ENCODE measurements at regions not wholly inside any gene's neighbourhood (a gene's known extent, or its start where the extent isn't known, plus 50 kb on each side); places are given as distances from the start of the nearest gene placed in this dataset.

GRCh38 chr10:71081912-71082311 lies 130.5 kb upstream of the UNC5B start:
- Histone ChIP-seq H3K9me3 (ENCODE audit: control insufficient read depth, insufficient read depth, low read length) (no peaks in the 10 kb centered on the region), H3K4me1 (ENCODE audit: control insufficient read depth, insufficient read depth, low read length) (no peaks in the 10 kb centered on the region), H3K27ac (ENCODE audit: low read length) (no peak overlapping the region), H3K4me3 (ENCODE audit: low read length) (no peak overlapping the region), H3K36me3 (ENCODE audit: control insufficient read depth, insufficient read depth, low read length) (no peaks in the 10 kb centered on the region), H3K27me3 (ENCODE audit: control insufficient read depth, insufficient read depth, low read length) (no peaks in the 10 kb centered on the region)
- Mint-ChIP-seq H3K27ac (no peak overlapping the region), H3K27me3 (ENCODE audit: low read depth in 2 of 2) (no peaks in the 10 kb centered on the region), H3K4me1 (no peaks in the 10 kb centered on the region), H3K4me3 (no peak overlapping the region), H3K36me3 (no peaks in the 10 kb centered on the region), H3K9me3 (no peaks in the 10 kb centered on the region)
- TF ChIP-seq, protein P1, sequence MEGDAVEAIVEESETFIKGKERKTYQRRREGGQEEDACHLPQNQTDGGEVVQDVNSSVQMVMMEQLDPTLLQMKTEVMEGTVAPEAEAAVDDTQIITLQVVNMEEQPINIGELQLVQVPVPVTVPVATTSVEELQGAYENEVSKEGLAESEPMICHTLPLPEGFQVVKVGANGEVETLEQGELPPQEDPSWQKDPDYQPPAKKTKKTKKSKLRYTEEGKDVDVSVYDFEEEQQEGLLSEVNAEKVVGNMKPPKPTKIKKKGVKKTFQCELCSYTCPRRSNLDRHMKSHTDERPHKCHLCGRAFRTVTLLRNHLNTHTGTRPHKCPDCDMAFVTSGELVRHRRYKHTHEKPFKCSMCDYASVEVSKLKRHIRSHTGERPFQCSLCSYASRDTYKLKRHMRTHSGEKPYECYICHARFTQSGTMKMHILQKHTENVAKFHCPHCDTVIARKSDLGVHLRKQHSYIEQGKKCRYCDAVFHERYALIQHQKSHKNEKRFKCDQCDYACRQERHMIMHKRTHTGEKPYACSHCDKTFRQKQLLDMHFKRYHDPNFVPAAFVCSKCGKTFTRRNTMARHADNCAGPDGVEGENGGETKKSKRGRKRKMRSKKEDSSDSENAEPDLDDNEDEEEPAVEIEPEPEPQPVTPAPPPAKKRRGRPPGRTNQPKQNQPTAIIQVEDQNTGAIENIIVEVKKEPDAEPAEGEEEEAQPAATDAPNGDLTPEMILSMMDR (IDR thresholded peaks at IDR 0.05): no peak
- intact Hi-C loops (cut with micrococcal nuclease): no loop called here
- ATAC-seq (no peak), DNase-seq (peak in 1 of 2 donors; percentile 7)
- WGBS (ENCODE audit: insufficient coverage): 79% methylated on average over 2 of the region's 2 CpGs

- Mint-ChIP-seq H3K4me1 (no peaks in the 10 kb centered on the region), H3K9me3 (no peaks in the 10 kb centered on the region), H3K36me3 (no peaks in the 10 kb centered on the region), H3K27ac (no peak overlapping the region), H3K4me3 (no peak overlapping the region), H3K27me3 (ENCODE audit: low read depth in 2 of 2) (no peaks in the 10 kb centered on the region)
- WGBS (ENCODE audit: insufficient coverage): 80% methylated on average over 9 of the region's 10 CpGs
- Histone ChIP-seq H3K27me3 (ENCODE audit: control insufficient read depth, insufficient read depth, low read length) (no peaks in the 10 kb centered on the region), H3K4me3 (ENCODE audit: low read length) (no peak overlapping the region), H3K9me3 (ENCODE audit: control insufficient read depth, insufficient read depth, low read length) (no peaks in the 10 kb centered on the region), H3K36me3 (ENCODE audit: control insufficient read depth, insufficient read depth, low read length) (no peaks in the 10 kb centered on the region), H3K4me1 (ENCODE audit: control insufficient read depth, insufficient read depth, low read length) (no peaks in the 10 kb centered on the region), H3K27ac (ENCODE audit: low read length) (no peak overlapping the region)
- ATAC-seq: no peak
- no peak for DNase-seq
- TF ChIP-seq, protein P1 (IDR thresholded peaks at IDR 0.05): no peak
- intact Hi-C loops (cut with micrococcal nuclease): no loop called here
Observed at GRCh38 chr10:71082960-71083715, 129.2 kb upstream of the UNC5B start.

DNA sequence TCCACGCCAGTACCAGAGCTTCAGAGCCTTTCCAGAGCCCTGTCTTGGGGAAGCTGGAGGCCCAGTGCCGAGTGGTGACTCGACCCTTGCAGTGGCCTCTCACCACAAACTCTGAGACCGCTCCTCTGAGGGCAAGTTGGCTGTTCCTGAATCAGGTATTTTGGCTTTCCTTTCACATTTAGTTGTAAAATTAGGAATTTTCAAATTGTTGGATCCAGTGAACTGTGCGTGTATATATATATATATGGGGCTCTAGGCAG lies 128.7 kb upstream of the UNC5B start:
- 45% methylated on average over 4 of the region's 5 CpGs for whole genome bisulfite sequencing (ENCODE audit: insufficient coverage)
- H3K36me3 ChIP-seq (ENCODE audit: control insufficient read depth, insufficient read depth, low read length): no peaks in the 10 kb centered on the region
- no peaks in the 10 kb centered on the region for H3K4me1 ChIP-seq (ENCODE audit: control insufficient read depth, insufficient read depth, low read length)
- H3K36me3 Mint-ChIP-seq: no peaks in the 10 kb centered on the region
- TF ChIP-seq, protein P1 (IDR thresholded peaks at IDR 0.05): no peak
- no peak overlapping the region for H3K27ac ChIP-seq (ENCODE audit: low read length)
- intact Hi-C loops (cut with micrococcal nuclease): no loop called here
- H3K4me1 Mint-ChIP-seq: no peaks in the 10 kb centered on the region
- H3K9me3 Mint-ChIP-seq: no peaks in the 10 kb centered on the region
- no peaks in the 10 kb centered on the region for H3K27me3 Mint-ChIP-seq (ENCODE audit: low read depth in 2 of 2)
- no peaks in the 10 kb centered on the region for H3K9me3 ChIP-seq (ENCODE audit: control insufficient read depth, insufficient read depth, low read length)
- H3K4me3 ChIP-seq (ENCODE audit: low read length): no peak overlapping the region
- ATAC-seq (no peak), DNase-seq (peak in 1 of 2 donors; percentile 8)
- no peak overlapping the region for H3K27ac Mint-ChIP-seq
- H3K27me3 ChIP-seq (ENCODE audit: control insufficient read depth, insufficient read depth, low read length): no peaks in the 10 kb centered on the region
- H3K4me3 Mint-ChIP-seq: no peak overlapping the region
